Liver (tissue), 8 donors: ENCODE measurements at regions not wholly inside any gene's neighbourhood (a gene's known extent, or its start where the extent isn't known, plus 50 kb on each side); places are given as distances from the start of the nearest gene placed in this dataset.

Experiments
- DNase-seq: peaks from one replicate; pipeline ENCODE4 v3.0.0-alpha.2; 2017; ENCODE audit warnings: low spot score
- H3K27ac ChIP-seq, 2 donors: one replicate each; pipeline ENCODE4 v1.7.0; 2013; ENCODE audit warnings: inconsistent platforms in 2 of 2, low read length in 2 of 2, control low read depth in 1 of 2, low read depth in 1 of 2, mild to moderate bottlenecking in 1 of 2
- H3K27me3 ChIP-seq, 4 donors: one replicate each; pipeline versions ENCODE4 v1.6.1 to v1.7.0; 2013; ENCODE audit warnings: low read length in 3 of 4, inconsistent platforms in 1 of 4, mild to moderate bottlenecking in 1 of 4, moderate library complexity in 1 of 4; ENCODE audit not compliant: control insufficient read depth in 4 of 4, insufficient read depth in 4 of 4
- H3K36me3 ChIP-seq, 4 donors: one replicate each; pipeline versions ENCODE4 v1.6.1 to v1.7.0; 2013; ENCODE audit warnings: low read length in 3 of 4, mild to moderate bottlenecking in 3 of 4, low read depth in 1 of 4, moderate library complexity in 1 of 4; ENCODE audit not compliant: control insufficient read depth in 4 of 4, insufficient read depth in 3 of 4
- H3K4me1 ChIP-seq, 4 donors: one replicate each; pipeline versions ENCODE4 v1.6.1 to v1.7.0; 2013; ENCODE audit warnings: low read length in 3 of 4, mild to moderate bottlenecking in 3 of 4, moderate library complexity in 1 of 4; ENCODE audit not compliant: control insufficient read depth in 4 of 4, insufficient read depth in 4 of 4
- H3K4me3 ChIP-seq, 3 donors: one replicate each; pipeline versions ENCODE4 v1.6.1 to v1.7.0; 2013; ENCODE audit warnings: low read length in 3 of 3, control low read depth in 1 of 3, low read depth in 1 of 3, mild to moderate bottlenecking in 1 of 3
- H3K9ac ChIP-seq, 2 donors: one replicate each; pipeline ENCODE4 v1.7.0; 2013; ENCODE audit warnings: low read length in 2 of 2, mild to moderate bottlenecking in 2 of 2, moderate library complexity in 2 of 2, control low read depth in 1 of 2, low read depth in 1 of 2
- H3K9me3 ChIP-seq, 4 donors: one replicate each; pipeline versions ENCODE4 v1.6.1 to v1.7.0; 2013; ENCODE audit warnings: low read length in 3 of 4; ENCODE audit not compliant: control insufficient read depth in 4 of 4
- EGR1 ChIP-seq, 2 donors: IDR thresholded peaks; 2 replicates each; pipeline ENCODE4 v1.6.1; 2016 to 2018; ENCODE audit warnings: antibody characterized with exemption in 2 of 2, low read depth in 2 of 2
- FOXA1 ChIP-seq: IDR thresholded peaks from 2 replicates; pipeline ENCODE4 v1.6.1; 2016; ENCODE audit warnings: antibody characterized with exemption
- FOXA2 ChIP-seq: IDR thresholded peaks from 2 replicates; pipeline ENCODE4 v1.6.1; 2016; ENCODE audit warnings: antibody characterized with exemption
- GABPA ChIP-seq, 2 donors: IDR thresholded peaks in 1 of 2; conservative IDR thresholded peaks in 1 of 2; 2 replicates each; pipeline ENCODE4 v1.6.1; 2016; ENCODE audit warnings: antibody characterized with exemption in 2 of 2, mild to moderate bottlenecking in 1 of 2, moderate library complexity in 1 of 2
- HNF4A ChIP-seq, 2 donors: conservative IDR thresholded peaks; 2 replicates each; pipeline ENCODE4 v1.6.1; 2016; ENCODE audit warnings: antibody characterized with exemption in 2 of 2, mild to moderate bottlenecking in 2 of 2
- HNF4G ChIP-seq: IDR thresholded peaks from 2 replicates; pipeline ENCODE4 v1.6.1; 2016; ENCODE audit warnings: antibody characterized with exemption
- JUND ChIP-seq, 2 donors: IDR thresholded peaks; 2 replicates each; pipeline ENCODE4 v1.6.1; 2016; ENCODE audit warnings: antibody characterized with exemption in 2 of 2
- NR2F2 ChIP-seq: IDR thresholded peaks from 2 replicates; pipeline ENCODE4 v1.6.1; 2016; ENCODE audit warnings: antibody characterized with exemption
- RAD21 ChIP-seq, 2 donors: IDR thresholded peaks; 2 replicates each; pipeline ENCODE4 v1.6.1; 2016; ENCODE audit warnings: antibody characterized with exemption in 2 of 2, mild to moderate bottlenecking in 2 of 2
- RXRA ChIP-seq, 2 donors: IDR thresholded peaks; 2 replicates each; pipeline ENCODE4 v1.6.1; 2017 to 2018; ENCODE audit warnings: antibody characterized with exemption in 2 of 2, mild to moderate bottlenecking in 1 of 2
- SP1 ChIP-seq: IDR thresholded peaks from 2 replicates; pipeline ENCODE4 v1.6.1; 2018; ENCODE audit warnings: antibody characterized with exemption, mild to moderate bottlenecking
- TAF1 ChIP-seq: conservative IDR thresholded peaks from 2 replicates; pipeline ENCODE4 v1.6.1; 2016; ENCODE audit warnings: antibody characterized with exemption, mild to moderate bottlenecking
- YY1 ChIP-seq: IDR thresholded peaks from 2 replicates; pipeline ENCODE4 v1.6.1; 2016; ENCODE audit warnings: antibody characterized with exemption, mild to moderate bottlenecking
- WGBS: extraction: QIAGEN DNeasy Blood & Tissue Kit; methylation state at CpG from one replicate; pipeline ENCODE4 v1.1.7; 2013; 5-methylcytosine and 5-hydroxymethylcytosine counted together
- TF ChIP-seq, protein P1 (sequence below): fragments of 150-350 bp; IDR thresholded peaks from 2 replicates; pipeline ENCODE4 v1.5.1; 2017; ENCODE audit warnings: improper control_type of control experiment, low read depth, low read length; ENCODE audit not compliant: missing input control
- TF ChIP-seq, protein P2 (sequence below): IDR thresholded peaks from 2 replicates; pipeline ENCODE4 v1.6.1; 2016; ENCODE audit warnings: antibody characterized with exemption, mild to moderate bottlenecking
- TF ChIP-seq, protein P3 (sequence below): IDR thresholded peaks from 2 replicates; pipeline ENCODE4 v1.6.1; 2016; ENCODE audit warnings: antibody characterized with exemption
- TF ChIP-seq, protein P4 (sequence below): IDR thresholded peaks from 2 replicates; pipeline ENCODE4 v1.6.1; 2016; ENCODE audit warnings: antibody characterized with exemption
- TF ChIP-seq, protein P5 (sequence below): IDR thresholded peaks from 2 replicates; pipeline ENCODE4 v1.6.1; 2016; ENCODE audit warnings: antibody characterized with exemption
- donor health status: healthy.
- donor health status: healthy.
- donor health status: healthy.
- donor health status: healthy.
- donor health status: healthy.

DNA sequence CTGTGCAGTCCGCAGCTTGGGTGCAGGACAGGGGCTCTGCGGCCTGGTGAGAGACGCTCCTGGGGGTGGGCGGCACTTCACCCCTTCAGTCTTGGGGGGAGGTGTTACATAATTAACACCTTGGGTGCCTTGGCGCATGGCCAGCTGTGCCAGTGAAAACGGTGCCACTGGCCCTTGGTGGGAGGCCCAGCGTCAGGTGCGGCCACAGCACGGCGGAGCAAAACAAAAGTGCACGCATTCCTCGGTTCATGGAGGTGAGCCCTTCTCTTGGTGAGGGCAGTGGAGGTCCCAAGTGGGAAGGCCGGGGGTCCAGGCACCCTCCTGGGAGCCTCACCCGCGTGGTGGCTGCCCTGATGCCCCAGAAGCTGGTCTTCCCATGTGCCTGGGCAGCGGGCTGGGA lies 89.8 kb downstream of the ENGASE start:
- H3K4me1 ChIP-seq, result no peaks in the 10 kb centered on the region
- no peaks in the 10 kb centered on the region for H3K36me3 ChIP-seq
- no peaks in the 10 kb centered on the region for H3K9me3 ChIP-seq
- no peak overlapping the region for H3K27ac ChIP-seq
- no peak for DNase-seq
- TF ChIP-seq FOXA2 (no peak), NR2F2 (no peak), GABPA (IDR thresholded peaks at IDR 0.05 in 1 of 2, conservative IDR thresholded peaks at IDR 0.05 in 1 of 2) (no peak), TAF1 (no peak), RXRA (IDR thresholded peaks at IDR 0.05) (no peak), FOXA1 (no peak), JUND (IDR thresholded peaks at IDR 0.05) (no peak), RAD21 (IDR thresholded peaks at IDR 0.05) (no peak), HNF4G (no peak), SP1 (no peak), EGR1 (IDR thresholded peaks at IDR 0.05; ENCODE audit: low read depth in 2 of 2) (no peak), HNF4A (conservative IDR thresholded peaks at IDR 0.05) (no peak), YY1 (no peak)
- TF ChIP-seq, protein P1, sequence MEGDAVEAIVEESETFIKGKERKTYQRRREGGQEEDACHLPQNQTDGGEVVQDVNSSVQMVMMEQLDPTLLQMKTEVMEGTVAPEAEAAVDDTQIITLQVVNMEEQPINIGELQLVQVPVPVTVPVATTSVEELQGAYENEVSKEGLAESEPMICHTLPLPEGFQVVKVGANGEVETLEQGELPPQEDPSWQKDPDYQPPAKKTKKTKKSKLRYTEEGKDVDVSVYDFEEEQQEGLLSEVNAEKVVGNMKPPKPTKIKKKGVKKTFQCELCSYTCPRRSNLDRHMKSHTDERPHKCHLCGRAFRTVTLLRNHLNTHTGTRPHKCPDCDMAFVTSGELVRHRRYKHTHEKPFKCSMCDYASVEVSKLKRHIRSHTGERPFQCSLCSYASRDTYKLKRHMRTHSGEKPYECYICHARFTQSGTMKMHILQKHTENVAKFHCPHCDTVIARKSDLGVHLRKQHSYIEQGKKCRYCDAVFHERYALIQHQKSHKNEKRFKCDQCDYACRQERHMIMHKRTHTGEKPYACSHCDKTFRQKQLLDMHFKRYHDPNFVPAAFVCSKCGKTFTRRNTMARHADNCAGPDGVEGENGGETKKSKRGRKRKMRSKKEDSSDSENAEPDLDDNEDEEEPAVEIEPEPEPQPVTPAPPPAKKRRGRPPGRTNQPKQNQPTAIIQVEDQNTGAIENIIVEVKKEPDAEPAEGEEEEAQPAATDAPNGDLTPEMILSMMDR, result no peak
- TF ChIP-seq, protein P2, sequence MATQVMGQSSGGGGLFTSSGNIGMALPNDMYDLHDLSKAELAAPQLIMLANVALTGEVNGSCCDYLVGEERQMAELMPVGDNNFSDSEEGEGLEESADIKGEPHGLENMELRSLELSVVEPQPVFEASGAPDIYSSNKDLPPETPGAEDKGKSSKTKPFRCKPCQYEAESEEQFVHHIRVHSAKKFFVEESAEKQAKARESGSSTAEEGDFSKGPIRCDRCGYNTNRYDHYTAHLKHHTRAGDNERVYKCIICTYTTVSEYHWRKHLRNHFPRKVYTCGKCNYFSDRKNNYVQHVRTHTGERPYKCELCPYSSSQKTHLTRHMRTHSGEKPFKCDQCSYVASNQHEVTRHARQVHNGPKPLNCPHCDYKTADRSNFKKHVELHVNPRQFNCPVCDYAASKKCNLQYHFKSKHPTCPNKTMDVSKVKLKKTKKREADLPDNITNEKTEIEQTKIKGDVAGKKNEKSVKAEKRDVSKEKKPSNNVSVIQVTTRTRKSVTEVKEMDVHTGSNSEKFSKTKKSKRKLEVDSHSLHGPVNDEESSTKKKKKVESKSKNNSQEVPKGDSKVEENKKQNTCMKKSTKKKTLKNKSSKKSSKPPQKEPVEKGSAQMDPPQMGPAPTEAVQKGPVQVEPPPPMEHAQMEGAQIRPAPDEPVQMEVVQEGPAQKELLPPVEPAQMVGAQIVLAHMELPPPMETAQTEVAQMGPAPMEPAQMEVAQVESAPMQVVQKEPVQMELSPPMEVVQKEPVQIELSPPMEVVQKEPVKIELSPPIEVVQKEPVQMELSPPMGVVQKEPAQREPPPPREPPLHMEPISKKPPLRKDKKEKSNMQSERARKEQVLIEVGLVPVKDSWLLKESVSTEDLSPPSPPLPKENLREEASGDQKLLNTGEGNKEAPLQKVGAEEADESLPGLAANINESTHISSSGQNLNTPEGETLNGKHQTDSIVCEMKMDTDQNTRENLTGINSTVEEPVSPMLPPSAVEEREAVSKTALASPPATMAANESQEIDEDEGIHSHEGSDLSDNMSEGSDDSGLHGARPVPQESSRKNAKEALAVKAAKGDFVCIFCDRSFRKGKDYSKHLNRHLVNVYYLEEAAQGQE, result no peak
- TF ChIP-seq, protein P3, sequence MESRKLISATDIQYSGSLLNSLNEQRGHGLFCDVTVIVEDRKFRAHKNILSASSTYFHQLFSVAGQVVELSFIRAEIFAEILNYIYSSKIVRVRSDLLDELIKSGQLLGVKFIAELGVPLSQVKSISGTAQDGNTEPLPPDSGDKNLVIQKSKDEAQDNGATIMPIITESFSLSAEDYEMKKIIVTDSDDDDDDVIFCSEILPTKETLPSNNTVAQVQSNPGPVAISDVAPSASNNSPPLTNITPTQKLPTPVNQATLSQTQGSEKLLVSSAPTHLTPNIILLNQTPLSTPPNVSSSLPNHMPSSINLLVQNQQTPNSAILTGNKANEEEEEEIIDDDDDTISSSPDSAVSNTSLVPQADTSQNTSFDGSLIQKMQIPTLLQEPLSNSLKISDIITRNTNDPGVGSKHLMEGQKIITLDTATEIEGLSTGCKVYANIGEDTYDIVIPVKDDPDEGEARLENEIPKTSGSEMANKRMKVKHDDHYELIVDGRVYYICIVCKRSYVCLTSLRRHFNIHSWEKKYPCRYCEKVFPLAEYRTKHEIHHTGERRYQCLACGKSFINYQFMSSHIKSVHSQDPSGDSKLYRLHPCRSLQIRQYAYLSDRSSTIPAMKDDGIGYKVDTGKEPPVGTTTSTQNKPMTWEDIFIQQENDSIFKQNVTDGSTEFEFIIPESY, result no peak
- TF ChIP-seq, protein P4, sequence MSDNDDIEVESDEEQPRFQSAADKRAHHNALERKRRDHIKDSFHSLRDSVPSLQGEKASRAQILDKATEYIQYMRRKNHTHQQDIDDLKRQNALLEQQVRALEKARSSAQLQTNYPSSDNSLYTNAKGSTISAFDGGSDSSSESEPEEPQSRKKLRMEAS, result no peak
- TF ChIP-seq, protein P5, sequence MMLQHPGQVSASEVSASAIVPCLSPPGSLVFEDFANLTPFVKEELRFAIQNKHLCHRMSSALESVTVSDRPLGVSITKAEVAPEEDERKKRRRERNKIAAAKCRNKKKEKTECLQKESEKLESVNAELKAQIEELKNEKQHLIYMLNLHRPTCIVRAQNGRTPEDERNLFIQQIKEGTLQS, result no peak
- H3K9ac ChIP-seq, result no peak overlapping the region
- no peak overlapping the region for H3K4me3 ChIP-seq
- H3K27me3 ChIP-seq, result peaks cover 0 to 3% (median under 1%) of the 10 kb centered on the region in 4 donors
- 81% methylated on average over 16 of the region's 16 CpGs for WGBS
